BE2C (cell line): ENCODE measurements at regions not wholly inside any gene's neighbourhood (a gene's known extent, or its start where the extent isn't known, plus 50 kb on each side); places are given as distances from the start of the nearest gene placed in this dataset.

ENCODE experiments used
- DNase-seq: peaks from one replicate; pipeline ENCODE4 v3.0.0-alpha.2; 2020
- H3K27me3 ChIP-seq: fragments of 250-450 bp; sonication (Bioruptor Pico); 2 replicates; pipeline ENCODE4 v1.5.1; 2020; ENCODE audit warnings: mild to moderate bottlenecking
- H3K36me3 ChIP-seq: fragments of 250-450 bp; sonication (Bioruptor Pico); 2 replicates; pipeline ENCODE4 v1.5.1; 2020; ENCODE audit warnings: mild to moderate bottlenecking
- H3K4me1 ChIP-seq: fragments of 250-450 bp; sonication (Bioruptor Pico); 2 replicates; pipeline ENCODE4 v1.5.1; 2020
- H3K4me3 ChIP-seq: 2 replicates; pipeline ENCODE4 v1.5.1; 2011; ENCODE audit warnings: low read depth, low read length
- H3K9me3 ChIP-seq: fragments of 250-450 bp; sonication (Bioruptor Pico); 2 replicates; pipeline ENCODE4 v1.5.1; 2020
- TF ChIP-seq, protein P1 (sequence below): IDR thresholded peaks from 2 replicates; pipeline ENCODE4 v1.5.1; 2012; ENCODE audit warnings: mild to moderate bottlenecking, low read depth, low read length

DNA sequence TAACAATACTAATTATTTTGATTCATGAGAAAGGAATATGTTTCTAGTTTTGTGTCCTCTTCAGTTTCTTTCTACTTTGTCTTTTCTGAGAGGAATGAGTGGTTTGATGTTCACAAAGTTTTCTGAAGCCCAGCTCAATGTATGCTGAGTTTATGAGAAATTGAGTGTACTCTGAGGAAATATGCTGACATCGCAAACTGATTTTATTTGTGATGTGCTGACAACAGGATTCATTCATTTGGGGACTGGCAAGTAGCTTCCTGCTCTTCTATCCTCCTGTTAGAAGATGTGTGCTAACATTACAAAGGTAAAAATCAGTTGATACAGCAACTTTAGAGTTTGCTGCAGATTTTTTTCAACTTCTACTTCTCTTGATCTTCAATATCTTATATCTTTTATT, 403.2 kb upstream of the CDH19 start:
- Histone ChIP-seq H3K4me1 (no peaks in the 10 kb centered on the region), H3K27me3 (no peaks in the 10 kb centered on the region), H3K9me3 (no peaks in the 10 kb centered on the region), H3K4me3 (no peak overlapping the region), H3K36me3 (no peaks in the 10 kb centered on the region)
- TF ChIP-seq, protein P1, sequence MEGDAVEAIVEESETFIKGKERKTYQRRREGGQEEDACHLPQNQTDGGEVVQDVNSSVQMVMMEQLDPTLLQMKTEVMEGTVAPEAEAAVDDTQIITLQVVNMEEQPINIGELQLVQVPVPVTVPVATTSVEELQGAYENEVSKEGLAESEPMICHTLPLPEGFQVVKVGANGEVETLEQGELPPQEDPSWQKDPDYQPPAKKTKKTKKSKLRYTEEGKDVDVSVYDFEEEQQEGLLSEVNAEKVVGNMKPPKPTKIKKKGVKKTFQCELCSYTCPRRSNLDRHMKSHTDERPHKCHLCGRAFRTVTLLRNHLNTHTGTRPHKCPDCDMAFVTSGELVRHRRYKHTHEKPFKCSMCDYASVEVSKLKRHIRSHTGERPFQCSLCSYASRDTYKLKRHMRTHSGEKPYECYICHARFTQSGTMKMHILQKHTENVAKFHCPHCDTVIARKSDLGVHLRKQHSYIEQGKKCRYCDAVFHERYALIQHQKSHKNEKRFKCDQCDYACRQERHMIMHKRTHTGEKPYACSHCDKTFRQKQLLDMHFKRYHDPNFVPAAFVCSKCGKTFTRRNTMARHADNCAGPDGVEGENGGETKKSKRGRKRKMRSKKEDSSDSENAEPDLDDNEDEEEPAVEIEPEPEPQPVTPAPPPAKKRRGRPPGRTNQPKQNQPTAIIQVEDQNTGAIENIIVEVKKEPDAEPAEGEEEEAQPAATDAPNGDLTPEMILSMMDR = no peak
- no peak for DNase-seq

DNA sequence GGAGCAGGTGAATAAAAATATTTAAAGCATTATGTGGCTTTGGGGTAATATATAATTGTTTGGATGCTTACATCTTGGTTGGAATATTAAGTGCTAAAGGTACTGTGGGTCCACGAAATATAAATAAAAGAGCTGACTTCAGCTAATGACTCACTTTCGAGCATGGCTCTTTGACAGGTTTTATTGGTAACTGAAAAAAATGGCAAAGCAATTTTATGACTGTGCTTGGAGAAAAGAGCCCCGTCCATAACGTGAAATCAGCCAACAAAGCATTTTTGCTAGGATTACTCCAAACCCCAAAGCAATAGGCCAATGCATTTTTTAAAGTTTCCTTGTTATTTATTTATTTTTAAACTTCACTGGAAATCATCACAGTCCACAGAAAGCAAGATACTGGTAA, 397.2 kb upstream of the CDH19 start:
- H3K36me3 ChIP-seq = no peaks in the 10 kb centered on the region
- no peak for DNase-seq
- TF ChIP-seq, protein P1 = no peak

DNA sequence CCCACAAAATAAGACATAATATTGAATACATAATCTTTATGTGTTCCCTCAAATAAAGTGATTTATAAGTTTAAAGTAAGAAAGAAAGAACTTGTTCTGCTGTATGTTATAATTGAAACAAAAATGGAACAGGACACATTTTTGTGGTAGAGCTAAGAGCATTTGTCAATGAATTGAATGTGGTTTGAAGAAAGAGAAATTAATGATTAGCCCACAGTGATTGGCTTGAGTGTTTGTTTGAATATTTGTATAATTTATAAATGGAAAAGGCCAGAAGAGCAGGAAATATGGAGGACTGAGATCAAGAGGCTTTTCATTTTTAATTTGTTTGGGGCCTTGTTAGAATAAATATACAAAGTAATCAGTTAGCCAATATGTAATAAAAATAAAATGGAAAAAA, 395.1 kb upstream of the CDH19 start:
- no peaks in the 10 kb centered on the region for H3K27me3 ChIP-seq
- no peaks in the 10 kb centered on the region for H3K36me3 ChIP-seq
- no peaks in the 10 kb centered on the region for H3K9me3 ChIP-seq
- no peaks in the 10 kb centered on the region for H3K4me1 ChIP-seq
- DNase-seq = no peak
- H3K4me3 ChIP-seq = no peak overlapping the region
- TF ChIP-seq, protein P1 = no peak

More for the DNA sequence above, 397.2 kb upstream of the CDH19 start:
- no peaks in the 10 kb centered on the region for H3K4me1 ChIP-seq
- no peaks in the 10 kb centered on the region for H3K9me3 ChIP-seq
- no peak overlapping the region for H3K4me3 ChIP-seq
- H3K27me3 ChIP-seq = no peaks in the 10 kb centered on the region

DNA sequence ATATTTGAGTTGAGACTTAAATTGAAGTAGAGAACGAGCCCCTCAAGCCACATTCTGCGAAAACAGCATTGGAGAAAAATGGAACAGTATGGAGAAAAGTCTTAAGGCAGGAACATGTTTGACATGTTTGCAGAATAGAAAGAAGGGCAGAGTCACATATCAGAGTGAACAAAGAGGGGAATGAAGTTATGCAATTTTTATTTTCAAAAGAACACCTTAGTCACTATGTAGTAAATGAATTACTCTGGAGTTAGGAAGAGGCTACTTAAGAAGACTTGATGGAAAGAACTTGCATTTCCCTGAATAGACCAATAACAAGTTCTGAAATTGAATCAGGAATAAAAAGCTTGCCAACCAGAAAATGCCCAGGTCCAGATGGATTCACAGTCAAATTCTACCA, 391.4 kb upstream of the CDH19 start:
- Histone ChIP-seq H3K36me3 (no peaks in the 10 kb centered on the region), H3K9me3 (no peaks in the 10 kb centered on the region), H3K27me3 (no peaks in the 10 kb centered on the region), H3K4me3 (no peak overlapping the region), H3K4me1 (no peaks in the 10 kb centered on the region)
- TF ChIP-seq, protein P1 = no peak
- DNase-seq = no peak

DNA sequence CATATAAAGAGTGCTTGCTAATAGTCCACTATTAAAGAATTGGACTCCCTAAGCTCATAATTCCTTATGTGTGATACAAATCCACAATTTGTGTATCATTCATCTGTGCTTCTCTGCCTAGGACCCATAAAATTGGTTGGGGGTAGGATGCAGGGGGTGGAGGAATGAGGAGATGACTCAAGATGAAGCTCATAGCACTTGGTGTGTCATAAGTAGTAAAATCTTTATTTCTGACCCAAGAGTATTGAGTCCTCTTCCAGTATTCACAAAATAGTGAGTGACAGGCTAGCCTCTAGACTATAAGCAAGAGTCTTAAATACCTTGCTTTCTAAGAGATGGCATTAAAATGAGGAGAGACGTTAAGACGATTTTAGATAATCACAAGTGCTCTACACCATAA, 390.9 kb upstream of the CDH19 start:
- DNase-seq = no peak

DNA sequence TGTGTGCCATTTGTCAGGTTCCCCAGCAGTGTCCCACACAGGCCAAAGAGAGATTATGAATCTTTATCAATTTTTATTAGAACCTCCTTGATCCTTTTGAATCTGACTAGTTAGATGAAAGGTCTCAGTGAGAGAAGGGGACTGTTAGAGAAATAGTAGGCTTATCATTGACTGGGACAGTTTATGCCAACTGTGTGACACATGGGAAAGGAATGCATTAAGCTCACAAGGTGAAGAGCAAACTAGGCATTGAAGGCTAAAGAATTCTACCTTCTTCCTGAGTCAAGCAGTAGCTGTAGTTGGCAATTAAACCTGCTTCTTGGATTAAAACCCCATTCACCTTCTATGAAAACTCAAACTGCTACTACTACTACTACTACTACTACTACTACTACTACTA, 389.6 kb upstream of the CDH19 start:
- no peaks in the 10 kb centered on the region for H3K9me3 ChIP-seq
- H3K4me1 ChIP-seq = no peaks in the 10 kb centered on the region
- H3K27me3 ChIP-seq = no peaks in the 10 kb centered on the region
- no peaks in the 10 kb centered on the region for H3K36me3 ChIP-seq
- no peak overlapping the region for H3K4me3 ChIP-seq
- TF ChIP-seq, protein P1 = no peak
- no peak for DNase-seq

More for the DNA sequence above, 390.9 kb upstream of the CDH19 start:
- TF ChIP-seq, protein P1 = no peak
- no peaks in the 10 kb centered on the region for H3K36me3 ChIP-seq
- no peaks in the 10 kb centered on the region for H3K4me1 ChIP-seq
- H3K9me3 ChIP-seq = no peaks in the 10 kb centered on the region
- no peaks in the 10 kb centered on the region for H3K27me3 ChIP-seq
- H3K4me3 ChIP-seq = no peak overlapping the region
